Endometrium (tissue), 2 donors: ENCODE measurements at regions not wholly inside any gene's neighbourhood (a gene's known extent, or its start where the extent isn't known, plus 50 kb on each side); places are given as distances from the start of the nearest gene placed in this dataset.
"Not testable (repeated sequence)": the region's sequence is repeated elsewhere in the genome, so short reads cannot be mapped to it uniquely, and the experiment has no call there.

Experiments
- FAIRE-seq: peaks from 2 replicates; lab custom pipeline; 2012; peaks lifted over from hg19 to GRCh38; lab: Jason Lieb, UNC
- donor health status: control.
- donor health status: control.

DNA sequence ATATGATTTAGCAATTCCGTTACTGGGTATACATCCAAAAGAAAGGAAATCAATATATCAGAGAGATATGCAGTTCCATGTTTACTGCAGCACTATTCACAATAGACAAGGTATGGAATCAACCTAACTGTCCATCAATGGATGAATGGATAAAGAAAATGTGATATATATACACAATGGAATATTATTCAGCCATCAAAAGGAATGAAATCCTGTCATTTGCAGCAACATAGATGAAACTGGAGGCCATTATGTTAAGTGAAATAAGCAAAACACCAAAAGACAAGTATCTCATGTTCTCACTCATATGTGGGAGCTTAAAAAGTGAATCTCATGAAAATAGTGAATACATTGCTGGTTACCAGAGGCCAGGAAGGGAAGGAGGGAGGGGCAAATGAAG lies 390.8 kb downstream of the ZFHX3 start:
- no peak for FAIRE-seq

DNA sequence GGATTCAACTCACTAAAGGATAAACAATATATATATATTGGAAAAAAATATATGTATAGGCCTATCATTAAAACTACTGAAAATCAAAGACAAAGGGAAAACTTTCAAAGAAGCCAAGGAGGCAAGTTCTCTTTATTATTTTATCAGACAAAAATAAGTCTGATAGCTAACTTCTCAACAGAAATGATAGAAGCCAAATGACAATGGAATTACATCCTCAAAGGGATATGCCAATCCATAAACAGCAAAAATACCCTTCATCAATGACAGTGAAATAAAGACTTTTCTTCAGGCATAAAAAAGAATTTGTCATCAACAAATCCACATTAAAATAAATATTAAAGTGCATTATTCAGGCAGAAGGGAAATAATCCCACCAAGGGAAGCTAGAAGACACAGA lies 393.4 kb downstream of the ZFHX3 start:
- FAIRE-seq = no peak

DNA sequence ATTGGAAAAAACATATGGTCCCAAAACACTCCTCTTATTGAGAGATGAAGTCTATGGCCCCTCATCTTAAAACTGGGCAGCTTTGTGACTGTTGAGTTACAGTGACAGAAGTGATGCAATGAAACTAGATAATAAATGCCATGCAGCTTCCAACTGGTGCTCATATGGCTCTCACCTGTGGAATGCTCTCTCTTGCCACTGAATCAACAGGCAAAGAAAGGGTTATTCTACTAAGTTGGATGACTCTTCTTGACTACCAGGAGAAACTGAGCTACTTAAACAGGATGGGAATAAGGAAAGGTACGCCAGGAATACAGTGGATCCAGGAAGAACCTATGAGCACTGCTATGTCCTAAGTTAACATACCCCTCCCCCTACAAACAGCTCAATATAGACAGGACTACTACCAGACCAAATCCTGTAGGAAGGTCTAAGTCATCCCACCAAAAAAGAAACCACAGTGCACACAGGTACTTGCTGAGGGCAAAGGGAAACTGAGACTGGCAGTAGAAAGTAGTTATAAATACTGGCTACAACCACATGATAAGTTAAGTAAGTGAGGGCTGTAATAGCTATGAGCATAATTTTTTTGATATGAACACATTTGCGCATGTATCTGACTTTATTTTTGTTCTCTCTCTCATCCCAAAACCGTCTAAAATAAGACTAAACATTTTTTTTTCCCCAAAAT lies 398.5 kb downstream of the ZFHX3 start:
- FAIRE-seq = no peak

DNA sequence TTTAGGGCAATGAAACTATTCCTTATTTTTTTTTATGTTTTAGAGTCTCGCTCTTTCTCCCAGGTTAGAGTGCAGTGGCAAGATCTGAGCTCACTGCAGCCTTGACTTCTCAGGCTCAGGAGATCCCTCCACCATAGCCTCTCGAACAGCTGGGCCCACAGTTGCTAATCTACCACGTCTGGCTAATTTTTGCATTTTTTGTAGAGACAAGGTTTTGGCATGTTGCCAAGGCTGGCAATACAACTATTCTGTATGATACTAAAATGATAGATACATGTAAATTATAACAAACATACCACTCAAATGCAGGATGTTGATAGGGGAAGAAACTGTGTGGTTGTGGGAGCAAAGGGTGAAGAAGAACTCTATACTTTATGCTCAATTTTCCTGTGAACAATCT lies 401.3 kb downstream of the ZFHX3 start:
- FAIRE-seq = no peak

DNA sequence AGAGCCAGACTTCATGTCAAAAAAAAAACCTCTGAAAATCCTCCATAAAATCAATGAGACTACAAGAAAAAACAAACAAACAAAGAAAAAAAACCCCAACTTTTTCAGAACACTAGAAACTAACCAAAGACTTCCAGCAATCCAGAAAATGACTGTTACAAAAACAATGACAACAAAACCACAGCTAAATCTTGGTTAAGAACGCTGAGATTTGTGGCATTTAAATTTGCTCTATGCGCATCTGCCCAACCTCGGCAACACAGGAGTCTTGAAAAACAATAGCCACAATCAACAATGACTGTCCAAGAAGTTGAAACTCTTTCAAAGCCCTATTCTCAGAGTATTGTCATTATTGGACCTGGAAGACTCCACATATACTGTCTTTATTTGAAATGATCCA lies 402.4 kb downstream of the ZFHX3 start:
- no peak for FAIRE-seq

DNA sequence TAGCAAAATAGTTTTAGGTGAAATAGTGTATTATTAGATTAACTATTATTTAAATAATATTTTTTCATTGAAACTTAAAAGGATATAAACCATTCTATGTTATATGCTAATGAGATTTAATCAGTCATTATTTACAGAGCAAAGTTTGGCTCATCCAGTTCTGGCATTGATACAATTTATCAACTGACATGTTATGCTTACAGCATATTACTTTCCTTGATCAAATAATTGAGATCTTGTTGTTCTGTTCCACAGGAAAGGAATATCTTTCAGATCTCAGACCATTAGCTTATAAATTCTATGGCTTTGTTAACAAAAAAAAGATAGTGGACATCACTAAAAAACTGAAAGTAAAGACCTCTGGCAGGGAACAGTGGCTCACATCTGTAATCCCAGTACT lies 403.0 kb downstream of the ZFHX3 start:
- FAIRE-seq = no peak

DNA sequence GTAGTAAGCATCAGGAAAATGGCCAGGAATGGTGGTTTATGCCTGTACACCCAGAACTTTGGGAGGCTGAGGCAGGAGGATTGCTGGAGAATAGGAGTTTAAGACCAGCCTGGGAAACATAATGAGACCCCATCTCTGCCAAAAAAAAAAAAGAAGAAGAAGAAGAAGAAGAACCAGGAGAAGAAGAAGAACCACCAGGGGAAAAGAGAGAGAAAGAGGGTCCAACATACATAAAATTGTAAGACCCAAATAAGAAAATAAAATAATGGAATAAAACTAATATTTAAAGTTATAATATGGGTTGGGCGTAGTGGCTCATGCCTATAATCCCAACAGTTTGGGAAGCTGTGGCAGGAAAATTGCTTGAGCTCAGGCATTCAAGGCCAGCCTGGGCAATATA lies 408.4 kb downstream of the ZFHX3 start:
- no peak for FAIRE-seq

DNA sequence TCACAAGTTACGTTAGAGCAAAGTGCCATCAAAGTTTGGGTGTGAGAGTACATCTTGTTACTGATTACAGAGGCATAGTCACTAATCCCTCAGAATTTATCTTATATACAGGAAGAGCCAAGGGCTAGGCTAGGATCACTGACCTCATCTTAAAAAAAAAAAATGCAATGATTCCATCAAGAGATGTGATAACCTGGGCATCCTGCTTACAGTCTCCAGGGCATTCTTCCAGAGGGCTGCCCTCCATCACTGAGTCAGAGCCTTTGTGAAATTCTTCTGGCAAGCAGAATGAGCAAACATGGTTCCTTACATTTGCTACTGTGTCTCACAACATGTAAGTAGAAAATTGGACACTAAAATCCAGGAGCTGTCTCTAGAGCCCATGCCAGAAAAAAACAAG lies 410.6 kb downstream of the ZFHX3 start:
- FAIRE-seq = no peak

DNA sequence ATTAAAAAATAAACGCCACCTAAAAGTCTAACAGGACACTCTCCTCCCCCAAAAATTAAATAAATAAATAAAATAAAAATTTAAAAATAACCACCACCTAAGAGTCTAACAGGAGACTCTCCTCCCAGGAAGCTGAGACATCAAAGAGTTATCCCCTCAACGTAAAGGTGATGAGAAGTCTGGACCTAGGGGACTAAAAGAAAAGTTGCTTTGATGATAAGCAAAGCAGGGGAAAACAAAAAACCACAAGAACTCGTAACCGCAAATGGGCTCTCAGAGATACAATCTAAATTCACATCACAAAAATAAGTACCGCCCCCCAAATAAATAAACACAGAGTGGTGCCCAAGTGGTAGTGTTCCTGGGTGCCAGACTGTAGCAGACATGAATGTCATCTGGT lies 412.2 kb downstream of the ZFHX3 start:
- no peak for FAIRE-seq

DNA sequence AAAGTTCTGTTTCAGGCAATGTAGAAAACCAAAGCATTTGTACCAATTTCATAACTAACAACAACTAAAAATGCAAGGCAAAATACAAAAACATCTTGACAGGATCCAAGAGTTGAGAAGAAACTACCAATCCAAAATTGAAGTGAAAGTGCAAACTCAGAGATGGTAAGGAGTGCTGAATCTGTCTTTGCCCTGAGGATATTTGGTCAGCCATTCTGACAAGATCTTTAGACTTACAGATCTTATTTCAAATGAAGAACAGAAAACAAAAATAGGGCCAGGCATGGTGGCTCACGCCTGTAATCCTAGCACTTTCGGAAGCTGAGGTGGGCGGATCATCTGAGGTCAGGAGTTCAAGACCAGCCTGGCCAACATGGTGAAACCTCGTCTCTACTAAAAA lies 412.8 kb downstream of the ZFHX3 start:
- no peak for FAIRE-seq

DNA sequence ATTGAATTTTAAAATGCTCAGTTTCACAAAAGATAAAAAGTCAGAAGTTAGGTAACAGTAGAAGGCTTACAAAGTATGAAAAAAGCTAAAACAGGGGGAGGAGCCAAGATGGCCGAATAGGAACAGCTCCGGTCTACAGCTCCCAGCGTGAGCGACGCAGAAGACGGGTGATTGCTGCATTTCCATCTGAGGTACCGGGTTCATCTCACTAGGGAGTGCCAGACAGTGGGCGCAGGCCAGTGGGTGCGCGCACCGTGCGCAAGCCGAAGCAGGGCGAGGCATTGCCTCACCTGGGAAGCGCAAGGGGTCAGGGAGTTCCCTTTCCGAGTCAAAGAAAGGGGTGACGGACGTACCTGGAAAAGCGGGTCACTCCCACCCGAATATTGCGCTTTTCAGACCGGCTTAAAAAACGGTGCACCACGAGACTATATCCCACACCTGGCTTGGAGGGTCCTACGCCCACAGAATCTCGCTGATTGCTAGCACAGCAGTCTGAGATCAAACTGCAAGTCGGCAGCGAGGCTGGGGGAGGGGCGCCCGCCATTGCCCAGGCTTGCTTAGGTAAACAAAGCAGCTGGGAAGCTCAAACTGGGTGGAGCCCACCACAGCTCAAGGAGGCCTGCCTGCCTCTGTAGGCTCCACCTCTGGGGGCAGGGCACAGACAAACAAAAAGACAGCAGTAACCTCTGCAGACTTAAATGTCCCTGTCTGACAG lies 420.6 kb downstream of the ZFHX3 start:
- not testable (repeated sequence) for FAIRE-seq

DNA sequence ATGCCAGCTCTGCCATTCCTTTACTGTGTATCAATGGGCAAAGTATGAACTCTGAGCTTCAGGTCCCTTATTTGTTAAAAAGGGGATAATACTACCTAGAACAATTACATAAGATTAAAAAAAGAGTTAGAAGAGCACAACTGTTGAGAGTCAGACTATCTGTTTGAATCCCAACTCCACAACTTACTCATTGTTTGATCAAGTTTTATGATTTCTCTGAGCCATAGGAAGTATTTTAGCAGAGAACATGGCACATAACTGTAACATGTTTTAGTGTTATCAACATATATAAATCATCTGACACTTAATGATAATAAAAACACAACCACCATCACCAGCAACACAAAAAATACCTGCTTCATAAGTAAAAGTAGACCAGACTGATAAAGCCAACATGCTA lies 421.3 kb downstream of the ZFHX3 start:
- FAIRE-seq = no peak

DNA sequence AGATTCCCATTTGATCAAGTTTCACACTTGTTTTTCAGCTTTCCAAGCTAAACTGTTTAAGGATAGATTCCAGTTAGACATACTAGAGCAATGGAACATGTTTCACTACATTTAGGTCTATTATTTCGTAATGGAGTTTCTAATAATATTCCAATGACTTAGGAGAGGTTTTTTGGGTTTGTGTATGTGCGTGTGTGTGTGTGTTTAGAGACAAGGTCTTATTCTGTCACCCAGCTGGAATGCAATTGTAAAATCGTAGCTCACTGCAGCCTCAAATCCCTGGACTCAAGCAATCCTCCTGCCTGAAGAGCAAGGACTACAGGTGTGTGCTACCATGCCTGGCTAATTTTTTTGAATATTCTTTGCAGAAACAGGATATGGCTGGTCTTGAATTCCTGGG lies 426.3 kb downstream of the ZFHX3 start:
- no peak for FAIRE-seq

DNA sequence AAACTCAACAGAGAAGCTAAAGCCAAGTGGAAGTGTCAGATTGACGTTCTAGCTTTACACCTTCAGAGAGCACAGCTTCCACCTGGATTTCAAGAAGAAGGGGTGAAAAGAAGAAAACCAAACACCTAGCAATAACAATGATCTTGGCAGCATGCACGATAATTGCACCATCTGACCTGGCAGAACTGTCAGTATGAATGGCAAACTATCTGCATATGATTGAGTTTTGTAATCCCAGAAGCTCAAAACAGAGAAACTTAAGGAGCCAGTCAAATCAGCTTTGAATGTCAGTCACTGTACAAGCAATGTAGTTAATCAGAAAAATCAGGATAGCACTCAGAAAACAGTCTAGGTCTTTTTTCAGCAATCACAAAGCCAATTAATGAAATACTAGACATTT lies 427.1 kb downstream of the ZFHX3 start:
- FAIRE-seq = no peak

DNA sequence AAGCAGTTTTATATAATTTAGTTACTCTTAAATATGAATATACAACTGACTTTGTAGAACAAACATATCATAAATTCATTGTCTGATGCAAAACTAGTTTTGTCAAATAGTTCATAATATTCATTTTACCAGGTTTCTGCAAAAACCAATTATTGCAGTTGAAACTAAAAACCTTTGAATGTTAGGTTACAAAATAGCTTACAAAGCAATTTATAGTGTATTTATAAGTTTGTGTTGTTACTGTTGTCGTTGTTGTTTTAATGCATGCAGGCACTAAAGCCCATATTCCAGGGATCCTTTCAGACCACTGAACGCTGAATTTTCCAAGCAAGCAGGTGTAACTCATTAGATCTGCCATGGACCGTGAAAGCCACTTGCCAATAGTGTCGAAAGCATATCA lies 427.6 kb downstream of the ZFHX3 start:
- FAIRE-seq = no peak

DNA sequence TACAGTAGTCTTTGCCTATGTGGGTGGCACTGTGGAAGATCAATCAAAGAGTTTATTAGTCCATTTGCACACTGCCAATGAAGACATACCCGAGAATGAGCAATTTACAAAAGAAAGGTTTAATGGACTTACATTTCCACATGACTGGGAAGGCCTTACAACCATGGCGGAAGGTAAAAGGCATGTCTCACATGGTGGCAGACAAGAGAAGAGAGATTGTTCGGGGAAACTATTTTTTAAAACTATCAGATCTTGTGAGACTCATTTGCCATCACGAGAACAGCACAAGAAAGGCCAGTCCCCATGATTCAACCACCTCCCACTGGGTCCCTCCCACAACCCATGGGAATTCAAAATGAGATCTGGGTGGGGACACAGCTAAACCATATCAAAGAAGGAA lies 432.1 kb downstream of the ZFHX3 start:
- FAIRE-seq = no peak

DNA sequence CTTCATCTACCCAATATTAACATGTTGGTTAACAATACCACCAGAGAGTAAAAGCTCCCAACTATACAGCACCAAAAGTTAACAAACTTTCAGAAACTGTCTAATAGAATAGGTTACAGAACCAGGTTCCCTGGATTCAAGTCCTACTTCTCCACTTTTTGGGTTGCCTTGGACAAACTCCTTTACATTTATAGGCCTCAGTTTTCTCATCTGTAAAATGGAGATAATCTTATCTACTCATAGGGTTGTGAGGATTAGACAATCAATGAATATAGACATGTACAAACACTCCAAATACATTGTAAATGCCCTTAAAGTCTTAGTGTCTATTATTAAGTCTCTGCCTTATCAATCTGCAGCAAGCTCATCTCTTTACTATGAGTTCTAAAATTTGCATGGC lies 435.2 kb downstream of the ZFHX3 start:
- no peak for FAIRE-seq

DNA sequence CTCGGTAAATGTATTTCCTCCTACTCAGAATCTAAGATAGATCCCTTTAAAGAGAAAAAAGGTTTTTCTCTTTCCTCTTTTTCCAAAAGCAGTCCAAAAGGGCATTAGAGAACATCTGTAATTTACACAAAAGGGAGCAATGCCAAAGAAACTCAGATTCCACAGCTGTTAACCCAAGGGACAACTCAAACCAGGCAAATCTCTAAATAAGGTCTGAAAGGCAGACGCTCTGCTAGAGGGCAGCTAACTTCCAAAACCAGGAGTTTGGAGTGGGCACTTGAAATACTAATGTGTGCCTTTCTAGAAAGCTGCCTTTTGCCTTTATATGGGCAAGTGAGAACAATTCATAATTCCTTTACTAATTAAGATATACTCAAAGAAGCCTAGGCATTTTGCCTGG lies 435.7 kb downstream of the ZFHX3 start:
- FAIRE-seq = no peak

DNA sequence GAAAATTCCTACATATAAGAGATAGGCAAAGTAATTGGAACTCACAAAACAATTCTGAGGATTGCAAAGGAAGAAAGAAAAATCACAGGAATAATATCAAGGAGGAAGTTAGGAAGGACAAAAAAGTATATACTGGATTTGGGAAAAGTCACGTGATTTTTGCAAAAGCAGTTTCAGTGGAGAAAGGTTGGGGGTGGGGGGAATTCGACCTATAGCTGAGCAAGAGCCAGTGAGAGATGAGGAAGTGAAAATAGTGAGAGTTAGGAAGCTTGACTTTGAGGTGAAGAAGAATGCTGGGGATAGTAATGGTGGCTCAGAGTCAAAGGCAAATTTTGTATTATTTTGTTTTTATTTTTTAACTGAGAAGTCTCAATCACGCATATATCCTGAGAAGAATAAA lies 438.0 kb upstream of the PMFBP1 start:
- FAIRE-seq = no peak

DNA sequence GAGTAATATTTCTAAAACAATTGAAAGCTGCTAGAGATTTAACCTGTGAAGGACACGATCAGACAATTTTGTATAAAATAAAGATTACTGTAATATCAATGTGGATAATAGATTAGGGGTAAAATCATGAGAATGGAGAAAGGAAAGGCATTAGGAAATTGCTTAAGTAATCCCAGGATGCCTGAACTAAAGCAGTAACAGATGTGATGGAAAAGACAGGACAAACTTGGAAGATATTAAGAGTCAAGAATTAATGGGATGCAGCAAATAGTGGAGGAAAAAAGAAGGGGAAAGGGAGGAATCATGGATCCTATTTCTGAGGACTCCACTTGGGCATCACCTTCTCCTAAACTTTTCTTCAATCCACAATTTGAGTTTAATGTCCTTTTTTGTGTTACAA lies 437.1 kb upstream of the PMFBP1 start:
- FAIRE-seq = no peak

DNA sequence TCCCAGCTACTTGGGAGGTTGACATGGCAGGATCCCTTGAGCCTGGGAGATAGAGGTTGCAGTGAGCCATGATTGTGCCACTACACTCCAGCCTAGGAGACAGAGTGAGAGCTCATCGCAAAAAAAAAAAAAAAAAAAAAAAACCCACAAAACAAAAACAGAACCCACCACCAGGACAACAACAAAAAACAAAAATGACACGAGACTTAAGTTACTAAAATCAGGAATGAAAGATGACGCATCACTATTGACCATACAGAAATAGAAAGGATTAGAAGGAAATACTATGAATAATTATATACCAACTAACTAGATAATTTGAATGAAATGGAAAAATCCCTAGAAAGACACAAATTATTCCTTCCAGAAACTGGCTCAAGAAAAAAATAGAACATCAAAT lies 432.4 kb upstream of the PMFBP1 start:
- FAIRE-seq = no peak

DNA sequence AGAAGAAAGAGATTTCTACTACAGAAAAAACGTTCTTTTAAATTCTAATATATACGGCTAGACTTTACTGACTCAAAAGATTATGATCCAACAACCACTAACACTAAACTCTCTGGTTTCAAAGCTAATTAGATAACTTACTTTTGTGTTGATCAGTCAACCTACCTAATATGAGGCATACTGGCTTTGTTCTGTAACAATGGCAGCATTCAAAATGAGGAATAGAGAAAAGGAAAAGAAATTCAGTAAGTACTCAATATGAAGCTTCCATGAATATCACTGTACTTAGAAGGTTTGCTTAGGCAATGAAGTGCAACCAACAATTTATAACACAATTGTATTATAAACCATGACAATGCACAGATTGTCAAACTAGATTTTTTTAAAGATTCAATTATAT lies 430.5 kb upstream of the PMFBP1 start:
- FAIRE-seq = no peak

DNA sequence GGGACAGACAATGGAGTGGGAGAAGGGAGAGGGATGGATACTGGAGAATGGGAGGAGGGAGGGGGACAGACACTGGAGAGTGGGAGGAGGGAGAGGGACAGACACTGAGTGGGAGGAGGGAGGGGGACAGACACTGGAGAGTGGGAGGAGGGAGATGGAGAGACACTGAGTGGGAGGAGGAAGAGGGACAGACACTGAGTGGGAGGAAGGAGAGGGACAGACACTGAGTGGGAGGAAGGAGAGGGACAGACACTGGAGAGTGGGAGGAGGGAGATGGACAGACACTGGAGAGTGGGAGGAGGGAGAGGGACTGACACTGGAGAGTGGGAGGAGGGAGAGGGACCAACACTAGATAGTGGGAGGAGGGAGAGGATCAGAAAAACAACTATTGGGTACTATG lies 426.7 kb upstream of the PMFBP1 start:
- no peak for FAIRE-seq

DNA sequence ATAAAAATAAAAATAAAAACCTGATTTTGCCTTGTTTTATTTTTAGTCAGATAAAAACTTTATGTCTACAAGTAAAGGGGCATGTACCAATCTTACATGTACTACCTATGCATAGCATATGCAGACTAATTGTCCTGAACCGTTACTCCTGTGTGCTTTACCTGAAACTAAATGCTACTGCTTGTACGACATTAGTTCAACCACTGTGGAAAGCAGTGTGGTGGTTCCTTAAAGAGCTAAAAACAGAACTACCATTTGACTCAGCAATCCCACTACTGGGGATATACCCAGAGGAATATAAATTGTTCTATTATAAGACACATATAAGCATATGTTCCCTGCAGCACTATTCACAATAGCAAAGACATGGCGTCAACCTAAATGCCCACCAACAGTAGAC lies 426.0 kb upstream of the PMFBP1 start:
- FAIRE-seq = no peak
